Nephron (organoid): ENCODE measurements at regions not wholly inside any gene's neighbourhood (a gene's known extent, or its start where the extent isn't known, plus 50 kb on each side); places are given as distances from the start of the nearest gene placed in this dataset.

Experiments
- H3K27ac Mint-ChIP-seq, 3 experiments: 2 replicates each; pipeline ENCODE4 v1.8.0; 2020; ENCODE audit warnings: mixed read lengths in 3 of 3, mild to moderate bottlenecking in 2 of 3, moderate library complexity in 1 of 3
- H3K27me3 Mint-ChIP-seq: 2 replicates; pipeline ENCODE4 v1.8.0; 2021; ENCODE audit warnings: low read depth, mild to moderate bottlenecking, moderate library complexity, mixed read lengths
- H3K36me3 Mint-ChIP-seq: 2 replicates; pipeline ENCODE4 v1.8.0; 2020; ENCODE audit warnings: low read depth, mixed read lengths
- H3K4me1 Mint-ChIP-seq: 2 replicates; pipeline ENCODE4 v1.8.0; 2020; ENCODE audit warnings: mixed read lengths
- H3K4me3 Mint-ChIP-seq, 3 experiments: 2 replicates each; pipeline ENCODE4 v1.8.0; 2020; ENCODE audit warnings: mild to moderate bottlenecking in 3 of 3, mixed read lengths in 3 of 3, moderate library complexity in 2 of 3
- H3K9me3 Mint-ChIP-seq: 2 replicates; pipeline ENCODE4 v1.8.0; 2020; ENCODE audit warnings: mixed read lengths
- TF ChIP-seq, protein P1 (sequence below), 3 experiments: fragments of 200-600 bp; sonication (generic); IDR thresholded peaks; one replicate each; pipeline ENCODE4 v1.5.0; 2021; ENCODE audit warnings: antibody characterized with exemption in 3 of 3; ENCODE audit not compliant: unreplicated experiment in 3 of 3

DNA sequence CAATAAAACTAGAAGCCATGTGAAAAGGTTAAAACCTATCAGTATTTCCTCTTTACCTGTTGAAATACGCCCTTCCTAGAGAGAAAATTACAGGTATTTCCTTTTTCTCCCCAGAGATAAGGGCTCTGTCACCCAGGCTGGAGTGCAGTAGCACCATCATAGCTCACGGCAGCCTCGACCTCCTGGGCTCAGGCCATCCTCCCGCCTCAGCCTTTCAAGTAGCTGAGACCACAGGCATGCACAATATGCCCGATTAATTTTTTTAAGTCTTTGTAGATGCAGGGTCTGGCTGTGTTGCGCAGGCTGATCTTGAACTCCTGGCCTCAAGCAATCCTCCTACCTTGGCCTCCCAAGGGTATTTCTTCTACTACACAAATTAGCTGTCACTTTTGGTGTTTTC is 154.4 kb downstream of the HNRNPD start:
- no peaks in the 10 kb centered on the region for H3K27me3 Mint-ChIP-seq
- no peak overlapping the region for H3K27ac Mint-ChIP-seq
- no peaks in the 10 kb centered on the region for H3K36me3 Mint-ChIP-seq
- no peaks in the 10 kb centered on the region for H3K9me3 Mint-ChIP-seq
- H3K4me3 Mint-ChIP-seq = no peak overlapping the region
- TF ChIP-seq, protein P1, sequence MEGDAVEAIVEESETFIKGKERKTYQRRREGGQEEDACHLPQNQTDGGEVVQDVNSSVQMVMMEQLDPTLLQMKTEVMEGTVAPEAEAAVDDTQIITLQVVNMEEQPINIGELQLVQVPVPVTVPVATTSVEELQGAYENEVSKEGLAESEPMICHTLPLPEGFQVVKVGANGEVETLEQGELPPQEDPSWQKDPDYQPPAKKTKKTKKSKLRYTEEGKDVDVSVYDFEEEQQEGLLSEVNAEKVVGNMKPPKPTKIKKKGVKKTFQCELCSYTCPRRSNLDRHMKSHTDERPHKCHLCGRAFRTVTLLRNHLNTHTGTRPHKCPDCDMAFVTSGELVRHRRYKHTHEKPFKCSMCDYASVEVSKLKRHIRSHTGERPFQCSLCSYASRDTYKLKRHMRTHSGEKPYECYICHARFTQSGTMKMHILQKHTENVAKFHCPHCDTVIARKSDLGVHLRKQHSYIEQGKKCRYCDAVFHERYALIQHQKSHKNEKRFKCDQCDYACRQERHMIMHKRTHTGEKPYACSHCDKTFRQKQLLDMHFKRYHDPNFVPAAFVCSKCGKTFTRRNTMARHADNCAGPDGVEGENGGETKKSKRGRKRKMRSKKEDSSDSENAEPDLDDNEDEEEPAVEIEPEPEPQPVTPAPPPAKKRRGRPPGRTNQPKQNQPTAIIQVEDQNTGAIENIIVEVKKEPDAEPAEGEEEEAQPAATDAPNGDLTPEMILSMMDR (IDR thresholded peaks at IDR 0.05; ENCODE audit: unreplicated experiment in 3 of 3) = no peak
- no peaks in the 10 kb centered on the region for H3K4me1 Mint-ChIP-seq

DNA sequence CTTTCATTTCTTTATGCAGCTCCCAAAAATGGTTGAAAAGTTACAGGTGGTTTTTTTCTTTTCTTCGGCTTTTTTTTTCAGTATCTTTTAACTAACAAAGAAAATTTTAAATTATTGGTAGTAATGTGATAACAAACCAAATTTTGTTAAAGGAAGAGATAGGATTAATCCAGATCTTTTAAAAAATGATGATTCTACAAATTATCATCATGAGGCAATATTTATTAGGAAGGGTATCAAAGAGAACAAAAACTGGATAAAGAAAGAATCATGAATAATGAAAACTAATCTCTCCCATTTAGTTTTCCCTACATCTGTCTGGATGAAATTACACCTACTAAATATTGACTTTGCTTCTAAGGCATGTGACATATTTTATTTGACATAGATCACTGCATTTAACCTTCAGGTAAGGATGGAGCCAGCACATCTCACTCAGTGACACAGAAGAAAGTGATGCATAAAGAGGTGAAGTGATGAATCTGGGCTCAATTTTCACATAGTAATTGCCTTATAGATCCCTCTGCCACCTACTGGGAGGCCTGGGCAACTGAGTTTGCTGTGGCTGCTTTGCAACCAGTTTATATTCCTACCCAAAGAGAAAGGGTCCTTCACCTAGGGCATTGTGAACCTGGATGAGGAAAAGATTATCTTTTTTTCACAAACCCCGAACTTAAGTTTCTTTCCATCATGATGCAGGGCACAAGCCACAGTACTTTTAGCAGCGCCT is 155.6 kb downstream of the HNRNPD start:
- no peaks in the 10 kb centered on the region for H3K4me1 Mint-ChIP-seq
- no peak overlapping the region for H3K4me3 Mint-ChIP-seq
- H3K27ac Mint-ChIP-seq = no peak overlapping the region
- H3K27me3 Mint-ChIP-seq = no peaks in the 10 kb centered on the region
- TF ChIP-seq, protein P1 (IDR thresholded peaks at IDR 0.05; ENCODE audit: unreplicated experiment in 3 of 3) = peak; percentile 30 to 43 (median 38)
- H3K36me3 Mint-ChIP-seq = no peaks in the 10 kb centered on the region
- H3K9me3 Mint-ChIP-seq = no peaks in the 10 kb centered on the region

DNA sequence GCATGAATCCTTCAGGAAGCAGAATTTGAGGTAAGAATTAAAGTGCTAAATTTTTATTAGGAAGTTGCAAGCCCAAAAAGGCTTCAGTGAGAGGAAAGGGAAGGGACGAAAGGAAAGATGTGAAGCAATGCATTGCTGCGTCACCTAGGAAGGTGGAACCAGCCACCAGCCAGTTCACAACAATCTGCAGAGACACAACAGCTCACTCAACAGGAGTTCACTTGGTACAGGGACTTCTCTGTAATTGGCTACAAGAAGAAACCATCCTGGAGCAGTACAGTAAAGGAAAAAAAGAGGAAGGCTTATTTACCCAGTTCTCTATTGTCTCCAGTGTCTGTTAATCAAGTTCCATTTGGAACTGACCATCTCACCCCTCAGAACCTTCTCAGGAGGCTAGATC is 157.6 kb downstream of the HNRNPD start:
- no peaks in the 10 kb centered on the region for H3K9me3 Mint-ChIP-seq
- H3K27ac Mint-ChIP-seq = no peak overlapping the region
- H3K36me3 Mint-ChIP-seq = no peaks in the 10 kb centered on the region
- no peak overlapping the region for H3K4me3 Mint-ChIP-seq
- H3K4me1 Mint-ChIP-seq = no peaks in the 10 kb centered on the region
- TF ChIP-seq, protein P1 (IDR thresholded peaks at IDR 0.05; ENCODE audit: unreplicated experiment in 3 of 3) = no peak
- H3K27me3 Mint-ChIP-seq = peaks cover under 1% of the 10 kb centered on the region

DNA sequence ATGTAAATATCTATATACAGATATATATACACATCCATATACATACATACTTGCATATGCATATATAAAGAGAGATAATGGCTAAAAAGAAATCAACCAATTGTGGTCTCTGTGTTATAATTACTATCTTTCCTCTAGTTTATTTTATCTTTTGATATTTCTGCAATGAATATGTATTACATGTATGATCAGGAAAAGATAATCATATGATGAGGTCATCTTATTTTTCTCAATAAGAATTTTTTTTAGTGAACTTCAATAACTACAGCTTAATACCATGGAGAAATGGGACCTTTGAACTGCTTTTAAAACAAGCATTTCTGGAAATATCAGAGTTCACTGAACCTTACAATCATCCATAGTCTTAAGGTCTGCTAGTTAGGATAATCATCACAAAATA is 158.0 kb downstream of the HNRNPD start:
- H3K4me3 Mint-ChIP-seq = no peak overlapping the region
- H3K27me3 Mint-ChIP-seq = peaks cover 3% of the 10 kb centered on the region
- TF ChIP-seq, protein P1 (IDR thresholded peaks at IDR 0.05; ENCODE audit: unreplicated experiment in 3 of 3) = no peak
- no peaks in the 10 kb centered on the region for H3K4me1 Mint-ChIP-seq
- no peaks in the 10 kb centered on the region for H3K36me3 Mint-ChIP-seq
- no peak overlapping the region for H3K27ac Mint-ChIP-seq
- no peaks in the 10 kb centered on the region for H3K9me3 Mint-ChIP-seq

DNA sequence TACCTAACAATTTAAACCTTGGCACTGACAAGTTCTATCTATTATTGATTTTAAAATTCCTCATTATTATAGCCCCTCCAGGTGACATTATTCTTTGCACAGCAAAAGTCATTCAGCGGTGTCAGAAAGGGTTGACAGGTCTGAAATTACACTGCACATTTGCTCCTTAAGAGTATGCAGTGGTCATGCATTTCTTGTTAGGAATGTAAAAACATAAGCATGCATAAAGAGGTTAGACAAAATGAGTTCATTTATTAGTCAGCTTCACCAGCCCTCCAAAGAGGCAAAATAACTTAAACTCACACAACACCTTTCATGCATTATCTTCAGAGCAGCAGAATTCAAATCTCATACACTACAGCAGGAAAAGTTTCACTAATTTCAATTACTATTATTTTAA is 158.8 kb downstream of the HNRNPD start:
- peaks cover 3% of the 10 kb centered on the region for H3K27me3 Mint-ChIP-seq
- H3K9me3 Mint-ChIP-seq = no peaks in the 10 kb centered on the region
- no peaks in the 10 kb centered on the region for H3K36me3 Mint-ChIP-seq
- no peak overlapping the region for H3K4me3 Mint-ChIP-seq
- H3K4me1 Mint-ChIP-seq = no peaks in the 10 kb centered on the region
- TF ChIP-seq, protein P1 (IDR thresholded peaks at IDR 0.05; ENCODE audit: unreplicated experiment in 3 of 3) = no peak
- H3K27ac Mint-ChIP-seq = no peak overlapping the region
